ENCODE measurements at regions not wholly inside any gene's neighbourhood (a gene's known extent, or its start where the extent isn't known, plus 50 kb on each side); places are given as distances from the start of the nearest gene placed in this dataset.
"Not testable (repeated sequence)": the region's sequence is repeated elsewhere in the genome, so short reads cannot be mapped to it uniquely, and the experiment has no call there.

GRCh38 chr20:51123887-51124286 is 101.0 kb upstream of the KCNG1 start:
- Mint-ChIP-seq H3K27me3 (peaks cover 25 to 81% of the 10 kb centered on the region in 2 donors), H3K4me1 (ENCODE audit: low read depth in 2 of 2) (peaks cover 9 to 12% of the 10 kb centered on the region in 2 donors)
- H3K9me3 Mint-ChIP-seq; DNase-seq; H3K36me3 Mint-ChIP-seq (ENCODE audit: insufficient read depth); H3K27ac Mint-ChIP-seq; ATAC-seq (replicated peaks); H3K4me3 Mint-ChIP-seq: not testable (repeated sequence)

DNA sequence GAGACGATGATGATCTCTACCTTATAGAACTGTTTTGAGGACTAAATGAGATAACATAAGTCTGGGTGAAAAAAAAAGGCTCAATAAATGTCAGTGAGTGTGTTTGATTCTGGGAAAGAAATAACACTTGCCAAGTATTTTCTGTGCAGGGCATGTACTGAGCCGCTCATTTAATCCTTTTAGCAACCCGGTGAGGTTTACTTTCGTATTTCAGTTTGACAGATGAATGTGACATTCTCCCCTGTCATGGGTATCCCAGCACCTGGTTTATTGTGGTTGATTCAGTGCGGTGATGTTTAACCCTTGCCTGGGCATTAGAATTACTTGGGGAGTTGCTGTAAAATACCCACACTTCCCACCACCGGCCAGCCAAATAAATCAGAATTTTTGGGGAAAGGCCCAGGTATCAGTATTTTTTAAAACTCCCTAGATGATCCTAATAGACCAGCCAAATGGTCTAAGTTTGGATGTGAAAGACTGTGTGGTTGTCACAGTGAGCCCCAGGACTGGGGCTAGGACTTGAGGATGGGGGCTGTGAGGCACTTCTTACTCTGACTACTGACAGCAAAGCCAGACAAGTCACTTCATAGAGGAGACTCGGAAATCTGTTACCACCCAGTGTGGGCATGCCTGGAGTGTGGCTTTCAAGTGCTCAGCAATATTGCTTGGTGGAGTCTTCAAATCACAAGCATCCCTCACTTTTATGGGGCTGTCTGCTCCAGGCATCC is 100.2 kb upstream of the KCNG1 start:
- Mint-ChIP-seq H3K36me3 (ENCODE audit: insufficient read depth) (no peaks in the 10 kb centered on the region), H3K27ac (no peak overlapping the region), H3K9me3 (no peaks in the 10 kb centered on the region), H3K4me3 (no peak overlapping the region), H3K27me3 (peaks cover 23 to 80% of the 10 kb centered on the region in 2 donors), H3K4me1 (ENCODE audit: low read depth in 2 of 2) (peaks cover 5 to 7% of the 10 kb centered on the region in 2 donors)
- DNase-seq (no peak), ATAC-seq (replicated peaks) (no peak)

GRCh38 chr20:51121901-51122412 is 99.0 kb upstream of the KCNG1 start:
- peaks cover 5 to 7% of the 10 kb centered on the region in 2 donors for H3K4me1 Mint-ChIP-seq (ENCODE audit: low read depth in 2 of 2)
- H3K9me3 Mint-ChIP-seq, result no peaks in the 10 kb centered on the region
- peaks cover 23 to 68% of the 10 kb centered on the region in 2 donors for H3K27me3 Mint-ChIP-seq
- H3K4me3 Mint-ChIP-seq, result no peak overlapping the region
- ATAC-seq (replicated peaks) (no peak), DNase-seq (no peak)
- H3K27ac Mint-ChIP-seq, result peak overlapping the region in 1 of 2 donors; percentile 29
- H3K36me3 Mint-ChIP-seq (ENCODE audit: insufficient read depth), result no peaks in the 10 kb centered on the region

DNA sequence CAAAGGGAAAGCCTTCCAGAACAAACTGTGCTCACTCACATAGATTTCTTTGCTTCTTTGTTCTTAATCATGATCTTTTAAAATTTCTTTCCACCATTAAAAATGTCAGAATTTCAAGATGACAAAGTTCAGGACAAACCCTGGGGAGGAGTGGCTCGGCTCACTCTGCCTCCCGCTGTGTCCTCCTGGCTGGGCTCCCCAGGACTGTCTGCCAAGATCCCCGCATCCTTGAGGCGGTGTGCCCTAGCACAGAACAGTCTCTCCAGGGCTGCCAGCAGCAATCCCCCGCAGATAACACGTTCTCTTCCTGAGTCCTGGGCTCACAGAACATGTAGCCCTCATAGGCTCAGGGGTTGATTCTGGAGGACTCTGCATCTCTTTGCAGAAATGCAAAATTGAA is 98.4 kb upstream of the KCNG1 start:
- no peak for ATAC-seq (replicated peaks)
- Mint-ChIP-seq H3K27me3 (peaks cover 23 to 67% of the 10 kb centered on the region in 2 donors), H3K9me3 (no peaks in the 10 kb centered on the region), H3K4me3 (no peak overlapping the region), H3K36me3 (ENCODE audit: insufficient read depth) (no peaks in the 10 kb centered on the region), H3K4me1 (ENCODE audit: low read depth in 2 of 2) (peaks cover 5 to 7% of the 10 kb centered on the region in 2 donors), H3K27ac (no peak overlapping the region)
- DNase-seq, result no peak

DNA sequence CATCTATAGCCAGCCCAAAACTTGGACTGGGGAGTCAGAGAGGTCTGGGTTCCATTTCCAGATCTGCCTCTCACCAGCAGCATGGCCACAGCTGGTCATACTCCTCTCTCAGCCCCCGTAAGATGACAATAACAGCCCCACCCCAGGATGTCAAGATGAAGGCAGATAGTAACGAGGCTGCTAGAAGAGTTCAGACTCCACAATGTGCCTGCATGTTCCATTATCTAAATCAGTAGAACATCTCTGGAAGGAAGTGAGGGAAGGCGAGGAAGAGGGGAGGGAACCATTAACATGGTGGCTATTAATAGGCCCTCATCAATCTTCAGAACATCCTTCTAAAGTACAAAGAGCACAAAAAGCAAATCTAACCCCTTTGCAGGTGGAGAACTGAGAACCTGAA is 98.0 kb upstream of the KCNG1 start:
- Mint-ChIP-seq H3K4me1 (ENCODE audit: low read depth in 2 of 2) (peaks cover 5 to 7% of the 10 kb centered on the region in 2 donors), H3K9me3 (no peaks in the 10 kb centered on the region), H3K27me3 (peaks cover 23 to 67% of the 10 kb centered on the region in 2 donors), H3K36me3 (ENCODE audit: insufficient read depth) (no peaks in the 10 kb centered on the region), H3K27ac (no peak overlapping the region), H3K4me3 (no peak overlapping the region)
- DNase-seq, result no peak
- no peak for ATAC-seq (replicated peaks)

DNA sequence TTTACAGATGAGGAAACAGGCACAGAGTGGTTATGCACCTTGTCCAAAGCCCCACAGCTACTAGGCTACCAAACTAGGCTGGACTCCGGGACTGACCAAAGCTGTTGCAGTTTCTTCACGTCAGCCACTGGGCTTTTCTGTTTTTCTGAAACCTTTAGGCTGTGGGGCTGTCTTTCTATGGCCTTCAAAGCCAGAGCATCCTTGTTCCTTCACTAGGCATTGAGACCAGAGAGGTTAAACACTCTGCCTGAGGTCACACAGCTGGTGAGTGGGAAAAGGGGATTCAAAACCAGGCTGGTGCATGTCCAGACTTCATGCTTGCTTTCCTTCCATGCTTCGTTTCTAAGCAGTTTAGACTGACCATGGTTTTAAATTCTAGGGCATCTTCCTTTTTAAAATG is 97.5 kb upstream of the KCNG1 start:
- H3K27me3 Mint-ChIP-seq, result peaks cover 23 to 67% of the 10 kb centered on the region in 2 donors
- H3K4me3 Mint-ChIP-seq, result no peak overlapping the region
- DNase-seq (no peak), ATAC-seq (replicated peaks) (no peak)
- H3K36me3 Mint-ChIP-seq (ENCODE audit: insufficient read depth), result no peaks in the 10 kb centered on the region
- peaks cover 5 to 7% of the 10 kb centered on the region in 2 donors for H3K4me1 Mint-ChIP-seq (ENCODE audit: low read depth in 2 of 2)
- H3K27ac Mint-ChIP-seq, result no peak overlapping the region
- no peaks in the 10 kb centered on the region for H3K9me3 Mint-ChIP-seq

DNA sequence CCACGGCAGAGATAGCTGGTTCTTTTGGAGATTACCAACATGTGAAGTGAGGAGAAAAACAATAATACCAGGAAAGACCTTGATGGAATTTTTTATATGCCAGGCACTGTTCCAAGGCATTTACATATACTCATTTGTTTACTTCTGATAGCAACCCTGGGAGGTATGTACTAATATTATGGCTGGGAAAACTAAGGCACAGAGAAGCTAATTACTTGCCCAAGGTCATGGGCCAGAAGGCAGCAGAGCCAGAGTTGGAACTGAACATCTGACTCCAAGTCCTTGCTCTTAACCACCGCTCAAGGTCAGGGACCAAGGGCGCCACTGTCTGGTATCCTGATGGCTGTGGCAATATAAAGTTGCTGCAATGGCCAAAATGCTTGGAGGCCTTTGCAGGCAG is 97.0 kb upstream of the KCNG1 start:
- no peak for DNase-seq
- no peak overlapping the region for H3K27ac Mint-ChIP-seq
- peaks cover 5 to 7% of the 10 kb centered on the region in 2 donors for H3K4me1 Mint-ChIP-seq (ENCODE audit: low read depth in 2 of 2)
- H3K9me3 Mint-ChIP-seq, result no peaks in the 10 kb centered on the region
- no peak overlapping the region for H3K4me3 Mint-ChIP-seq
- no peaks in the 10 kb centered on the region for H3K36me3 Mint-ChIP-seq (ENCODE audit: insufficient read depth)
- H3K27me3 Mint-ChIP-seq, result peaks cover 23 to 67% of the 10 kb centered on the region in 2 donors
- no peak for ATAC-seq (replicated peaks)

GRCh38 chr20:51118985-51119527 is 96.1 kb upstream of the KCNG1 start:
- no peaks in the 10 kb centered on the region for H3K9me3 Mint-ChIP-seq
- DNase-seq (no peak), ATAC-seq (replicated peaks) (no peak)
- H3K36me3 Mint-ChIP-seq (ENCODE audit: insufficient read depth), result no peaks in the 10 kb centered on the region
- H3K27ac Mint-ChIP-seq, result no peak overlapping the region
- peaks cover 23 to 66% of the 10 kb centered on the region in 2 donors for H3K27me3 Mint-ChIP-seq
- peaks cover 5 to 7% of the 10 kb centered on the region in 2 donors for H3K4me1 Mint-ChIP-seq (ENCODE audit: low read depth in 2 of 2)
- H3K4me3 Mint-ChIP-seq, result no peak overlapping the region

GRCh38 chr20:51118216-51118615 is 95.3 kb upstream of the KCNG1 start:
- Mint-ChIP-seq H3K4me1 (ENCODE audit: low read depth in 2 of 2) (peaks cover 5 to 7% of the 10 kb centered on the region in 2 donors), H3K27me3 (peaks cover 26 to 69% of the 10 kb centered on the region in 2 donors), H3K27ac (no peak overlapping the region), H3K9me3 (no peaks in the 10 kb centered on the region), H3K36me3 (ENCODE audit: insufficient read depth) (no peaks in the 10 kb centered on the region), H3K4me3 (no peak overlapping the region)
- ATAC-seq (replicated peaks) (no peak), DNase-seq (no peak)

DNA sequence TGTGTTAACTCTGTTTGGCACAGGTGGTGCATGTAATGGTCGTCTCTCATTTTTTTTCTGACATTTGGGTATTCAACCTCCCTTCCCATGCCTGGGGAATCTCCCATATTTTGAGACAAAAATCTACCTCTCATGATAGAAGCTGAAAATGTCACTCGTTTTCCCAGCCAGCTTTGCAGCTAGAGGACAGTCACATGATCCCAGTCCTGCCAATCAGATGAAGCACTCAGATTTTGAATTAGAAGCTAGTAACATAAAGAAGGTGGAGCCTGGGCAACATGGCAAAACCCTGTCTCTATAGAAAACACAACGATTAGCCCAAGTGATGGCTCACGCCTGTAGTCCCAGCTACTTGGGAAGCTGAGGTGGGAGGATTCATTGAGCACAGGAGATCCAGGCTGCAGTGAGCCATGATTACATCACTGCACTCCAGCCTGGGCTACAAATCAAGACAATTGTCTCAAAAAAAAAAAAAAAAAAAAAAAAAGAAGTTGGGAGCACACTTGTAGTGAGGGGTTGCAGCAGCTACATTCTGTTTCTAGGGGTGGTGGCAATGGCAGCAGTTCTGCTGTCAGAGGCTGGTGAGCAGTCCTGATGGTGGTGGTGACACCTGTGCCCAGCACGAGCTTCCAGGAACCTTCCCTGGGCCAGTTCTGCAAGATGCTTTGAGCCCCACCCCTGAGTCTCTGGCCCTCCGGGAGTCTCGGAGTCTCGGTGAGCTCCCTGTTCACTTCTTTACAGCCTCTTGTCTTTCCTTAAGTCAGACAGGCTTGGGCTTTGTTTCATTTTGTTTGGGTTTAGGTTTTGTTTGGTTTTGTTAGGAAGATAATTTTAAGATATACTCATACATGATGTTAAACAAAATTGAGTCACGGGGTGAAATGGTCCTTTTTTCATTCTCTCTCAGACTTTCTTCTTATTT is 94.1 kb upstream of the KCNG1 start:
- Mint-ChIP-seq H3K4me1 (ENCODE audit: low read depth in 2 of 2) (no peaks in the 10 kb centered on the region), H3K4me3 (no peak overlapping the region), H3K27me3 (peaks cover 24 to 69% of the 10 kb centered on the region in 2 donors), H3K27ac (no peak overlapping the region), H3K9me3 (no peaks in the 10 kb centered on the region), H3K36me3 (ENCODE audit: insufficient read depth) (no peaks in the 10 kb centered on the region)
- ATAC-seq (replicated peaks) (no peak), DNase-seq (no peak)

GRCh38 chr20:51111290-51111689 is 88.4 kb upstream of the KCNG1 start:
- Mint-ChIP-seq H3K27ac (no peak overlapping the region), H3K36me3 (ENCODE audit: insufficient read depth) (no peaks in the 10 kb centered on the region), H3K4me3 (no peak overlapping the region), H3K27me3 (peaks cover 51 to 84% of the 10 kb centered on the region in 2 donors), H3K9me3 (no peaks in the 10 kb centered on the region), H3K4me1 (ENCODE audit: low read depth in 2 of 2) (no peaks in the 10 kb centered on the region)
- no peak for DNase-seq
- ATAC-seq (replicated peaks), result no peak

GRCh38 chr20:51108638-51109363 is 85.9 kb upstream of the KCNG1 start:
- Mint-ChIP-seq H3K36me3 (ENCODE audit: insufficient read depth) (no peaks in the 10 kb centered on the region), H3K27me3 (peaks cover 62 to 83% of the 10 kb centered on the region in 2 donors), H3K9me3 (no peaks in the 10 kb centered on the region), H3K4me1 (ENCODE audit: low read depth in 2 of 2) (no peaks in the 10 kb centered on the region), H3K27ac (no peak overlapping the region), H3K4me3 (no peak overlapping the region)
- no peak for DNase-seq
- ATAC-seq (replicated peaks), result no peak

DNA sequence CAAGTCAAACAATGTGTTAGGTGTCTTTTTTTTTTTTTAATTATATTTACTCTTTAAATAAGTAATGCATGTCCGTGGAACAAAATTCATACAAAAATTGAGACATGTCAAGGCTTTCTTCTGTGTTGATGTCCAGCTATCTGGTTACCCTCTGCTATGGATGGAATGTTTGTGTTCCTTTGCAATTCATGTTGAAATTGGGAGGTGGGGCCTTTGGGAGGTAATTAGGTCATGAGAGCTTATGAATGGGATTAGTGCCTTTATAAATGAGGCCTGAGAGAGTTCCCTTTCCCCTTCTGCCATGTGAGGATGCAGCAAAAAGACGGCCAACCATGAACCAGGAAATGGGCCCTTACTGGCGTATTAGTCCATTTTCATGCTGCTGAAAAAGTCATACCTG is 83.1 kb upstream of the KCNG1 start:
- H3K4me3 Mint-ChIP-seq, result no peak overlapping the region
- ATAC-seq (replicated peaks) (no peak), DNase-seq (no peak)
- H3K27ac Mint-ChIP-seq, result no peak overlapping the region
- no peaks in the 10 kb centered on the region for H3K9me3 Mint-ChIP-seq
- no peaks in the 10 kb centered on the region for H3K4me1 Mint-ChIP-seq (ENCODE audit: low read depth in 2 of 2)
- H3K36me3 Mint-ChIP-seq (ENCODE audit: insufficient read depth), result no peaks in the 10 kb centered on the region
- H3K27me3 Mint-ChIP-seq, result peaks cover 43 to 85% of the 10 kb centered on the region in 2 donors
